Gastrocnemius medialis (tissue), 4 donors: ENCODE measurements at regions not wholly inside any gene's neighbourhood (a gene's known extent, or its start where the extent isn't known, plus 50 kb on each side); places are given as distances from the start of the nearest gene placed in this dataset.

Experiments
- ATAC-seq, 2 donors: fragments of 150-250 bp; one replicate each; pipeline ENCODE4 v1.9.1; 2016
- DNase-seq, 2 donors: peaks; one replicate each; pipeline ENCODE4 v3.0.0-alpha.2; 2019
- H3K27ac ChIP-seq, 4 donors: fragments of 200-600 bp; sonication (generic); 1 replicate in 1 of 4; 2 replicates in 3 of 4; pipeline ENCODE4 v1.5.1; 2016 to 2018; ENCODE audit warnings: mild to moderate bottlenecking in 2 of 4, moderate library complexity in 1 of 4
- H3K27me3 ChIP-seq, 3 donors: fragments of 200-600 bp; sonication (generic) in 2 of 3; 1 replicate in 1 of 3; 2 replicates in 2 of 3; pipeline versions ENCODE4 v1.5.1 to v1.6.0; 2016 to 2019; ENCODE audit warnings: mild to moderate bottlenecking in 1 of 3, moderate library complexity in 1 of 3
- H3K36me3 ChIP-seq, 2 donors: fragments of 200-600 bp; sonication (generic) in 1 of 2; one replicate each; pipeline ENCODE4 v1.5.1; 2017 to 2018
- H3K4me1 ChIP-seq, 2 donors: fragments of 200-600 bp; sonication (generic) in 1 of 2; one replicate each; pipeline ENCODE4 v1.5.1; 2016 to 2017; ENCODE audit warnings: mild to moderate bottlenecking in 2 of 2
- H3K4me3 ChIP-seq, 4 donors: fragments of 200-600 bp; sonication (generic) in 3 of 4; 1 replicate in 1 of 4; 2 replicates in 3 of 4; pipeline ENCODE4 v1.5.1; 2016 to 2019; ENCODE audit warnings: mild to moderate bottlenecking in 2 of 4
- H3K9me3 ChIP-seq, 3 donors: fragments of 200-600 bp; sonication (generic) in 2 of 3; 1 replicate in 1 of 3; 2 replicates in 2 of 3; pipeline ENCODE4 v1.5.1; 2016 to 2019
- CTCF ChIP-seq, 5 experiments: fragments of 450-650 bp in 3 of 5; fragments of 200-600 bp in 2 of 5; sonication (generic) in 2 of 5; IDR thresholded peaks in 4 of 5; conservative IDR thresholded peaks in 1 of 5; 1 replicate in 4 of 5; 2 replicates in 1 of 5; pipeline ENCODE4 v1.5.1; 2016 to 2019; ENCODE audit warnings: antibody characterized with exemption in 5 of 5, mild to moderate bottlenecking in 3 of 5, moderate library complexity in 3 of 5
- POLR2A ChIP-seq, 2 donors: fragments of 450-650 bp; IDR thresholded peaks; one replicate each; pipeline ENCODE4 v1.6.1; 2017; ENCODE audit warnings: antibody characterized with exemption in 2 of 2, mild to moderate bottlenecking in 2 of 2, moderate library complexity in 2 of 2
- in situ Hi-C, 4 donors: fragments of 200-750 bp; cut with MboI; loops; one replicate each; pipeline versions ENCODE4 v1.15.0 to v1.8.0; 2017; ENCODE audit warnings: low sequenced_read_pairs in 4 of 4
- intact Hi-C: fragments of 100-400 bp; cut with DNase I; formaldehyde crosslinking; loops from one replicate; pipeline ENCODE4 v1.15.1; 2023; ENCODE audit warnings: low total_unique reads

GRCh38 chr3:105051972-105052371, 314.7 kb upstream of the ALCAM start:
- in situ Hi-C loops (no loop called here), intact Hi-C loops (no loop called here)
- DNase-seq (no peak), ATAC-seq (no peak)
- H3K27me3 ChIP-seq = no peaks in the 10 kb centered on the region
- no peaks in the 10 kb centered on the region for H3K9me3 ChIP-seq
- no peak overlapping the region for H3K4me3 ChIP-seq
- TF ChIP-seq CTCF (IDR thresholded peaks at IDR 0.05 in 4 of 5, conservative IDR thresholded peaks at IDR 0.05 in 1 of 5) = no peak
- no peak for TF ChIP-seq POLR2A (IDR thresholded peaks at IDR 0.05)
- H3K27ac ChIP-seq = no peak overlapping the region
- H3K36me3 ChIP-seq = no peaks in the 10 kb centered on the region
- H3K4me1 ChIP-seq = no peaks in the 10 kb centered on the region

- ATAC-seq (no peak), DNase-seq (no peak)
- H3K27ac ChIP-seq = no peak overlapping the region
- H3K9me3 ChIP-seq = no peaks in the 10 kb centered on the region
- TF ChIP-seq CTCF (IDR thresholded peaks at IDR 0.05 in 4 of 5, conservative IDR thresholded peaks at IDR 0.05 in 1 of 5) = no peak
- TF ChIP-seq POLR2A (IDR thresholded peaks at IDR 0.05) = no peak
- in situ Hi-C loops (no loop called here), intact Hi-C loops (no loop called here)
- no peaks in the 10 kb centered on the region for H3K27me3 ChIP-seq
- no peak overlapping the region for H3K4me3 ChIP-seq
- H3K4me1 ChIP-seq = no peaks in the 10 kb centered on the region
- H3K36me3 ChIP-seq = no peaks in the 10 kb centered on the region
These were observed 303.9 kb upstream of the ALCAM start for GRCh38 chr3:105062853-105063252.

GRCh38 chr3:105065895-105066839, 300.5 kb upstream of the ALCAM start:
- DNase-seq = no peak
- intact Hi-C loops (no loop called here), in situ Hi-C loops (no loop called here)
- no peaks in the 10 kb centered on the region for H3K4me1 ChIP-seq
- H3K4me3 ChIP-seq = no peak overlapping the region
- no peaks in the 10 kb centered on the region for H3K27me3 ChIP-seq
- H3K27ac ChIP-seq = no peak overlapping the region
- no peaks in the 10 kb centered on the region for H3K36me3 ChIP-seq
- TF ChIP-seq POLR2A (IDR thresholded peaks at IDR 0.05) (no peak), CTCF (IDR thresholded peaks at IDR 0.05 in 4 of 5, conservative IDR thresholded peaks at IDR 0.05 in 1 of 5) (no peak)
- no peak for ATAC-seq
- no peaks in the 10 kb centered on the region for H3K9me3 ChIP-seq

- Histone ChIP-seq H3K27ac (no peak overlapping the region), H3K36me3 (no peaks in the 10 kb centered on the region), H3K4me1 (no peaks in the 10 kb centered on the region), H3K9me3 (no peaks in the 10 kb centered on the region), H3K27me3 (no peaks in the 10 kb centered on the region), H3K4me3 (no peak overlapping the region)
- in situ Hi-C loops (no loop called here), intact Hi-C loops (no loop called here)
- ATAC-seq (no peak), DNase-seq (no peak)
- TF ChIP-seq POLR2A (IDR thresholded peaks at IDR 0.05) = no peak
- TF ChIP-seq CTCF (IDR thresholded peaks at IDR 0.05 in 4 of 5, conservative IDR thresholded peaks at IDR 0.05 in 1 of 5) = no peak
These were observed 299.3 kb upstream of the ALCAM start for GRCh38 chr3:105067361-105067760.
